ENCODE measurements at regions not wholly inside any gene's neighbourhood (a gene's known extent, or its start where the extent isn't known, plus 50 kb on each side); places are given as distances from the start of the nearest gene placed in this dataset.

DNA sequence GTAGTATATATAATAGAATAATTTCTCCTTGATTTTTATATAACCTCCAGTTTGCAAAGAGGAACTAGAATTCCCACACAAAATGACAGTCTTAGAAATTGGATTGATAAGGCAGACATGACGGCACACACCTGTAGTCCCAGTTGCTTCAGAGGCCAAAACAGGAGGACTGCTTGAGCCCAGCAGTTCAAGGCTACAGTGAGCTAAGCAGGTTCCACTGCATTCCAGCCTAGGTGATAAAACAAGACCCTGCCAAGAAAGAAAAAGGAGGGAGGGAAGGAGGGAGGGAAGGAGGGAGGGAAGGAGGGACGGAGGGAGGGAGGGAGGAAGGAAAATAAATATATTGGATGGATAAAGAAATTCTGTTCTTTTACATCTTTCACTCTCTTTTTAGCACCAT, 77.6 kb upstream of the SASH1 start:
- DNase-seq: no peak

DNA sequence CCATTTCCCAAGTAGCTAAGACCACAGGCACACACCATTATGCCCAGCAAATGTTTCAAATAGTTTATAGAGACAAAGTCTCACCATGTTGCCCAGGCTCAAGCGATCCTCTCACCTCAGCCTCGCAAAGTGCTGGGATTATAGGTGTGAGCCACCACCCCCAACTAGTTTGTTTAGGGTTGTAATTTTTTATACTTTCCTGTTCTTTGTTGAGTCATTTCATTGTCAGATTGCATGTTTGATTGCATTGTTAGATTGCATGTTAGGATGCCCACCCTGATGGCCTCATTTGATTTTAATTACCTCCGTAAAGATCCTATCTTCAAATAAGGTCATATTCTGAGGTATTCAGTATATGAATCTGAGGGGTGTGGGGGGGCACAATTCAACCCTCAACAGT, 73.3 kb upstream of the SASH1 start:
- DNase-seq: no peak

DNA sequence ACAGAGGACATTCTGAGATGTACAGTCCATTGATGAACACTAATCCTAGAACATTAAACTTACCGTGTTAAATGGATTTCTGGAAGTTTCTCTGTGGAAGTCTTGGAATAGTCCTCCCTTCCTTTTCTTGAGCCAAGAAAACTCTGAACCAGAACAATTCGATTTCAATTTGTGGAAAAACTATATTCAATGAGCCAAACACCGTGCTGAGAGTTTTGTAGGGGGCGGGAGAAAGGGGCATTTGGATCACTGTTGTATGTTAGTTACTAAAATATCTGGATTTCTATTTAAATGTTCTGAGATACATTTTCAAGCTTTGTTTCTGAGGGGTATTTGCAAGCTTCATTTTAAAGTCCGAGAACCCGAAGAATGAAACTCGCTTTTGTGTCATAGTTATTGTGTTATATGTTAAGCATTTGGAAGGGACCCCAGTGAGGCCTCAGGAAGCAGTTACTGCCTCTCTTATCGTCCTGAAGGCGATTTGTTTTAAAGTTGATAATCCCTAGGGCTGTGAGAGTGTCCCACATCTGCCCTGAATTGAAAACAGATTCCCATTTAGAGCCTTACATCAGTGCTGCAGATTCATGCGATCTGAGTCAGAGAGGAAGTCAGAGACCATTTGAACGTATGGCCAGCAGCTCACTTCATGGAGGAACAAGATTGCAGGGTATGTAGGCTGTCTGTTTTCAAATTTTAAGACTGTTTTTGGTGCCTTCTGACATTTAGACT, 70.8 kb upstream of the SASH1 start:
- no peak for DNase-seq

DNA sequence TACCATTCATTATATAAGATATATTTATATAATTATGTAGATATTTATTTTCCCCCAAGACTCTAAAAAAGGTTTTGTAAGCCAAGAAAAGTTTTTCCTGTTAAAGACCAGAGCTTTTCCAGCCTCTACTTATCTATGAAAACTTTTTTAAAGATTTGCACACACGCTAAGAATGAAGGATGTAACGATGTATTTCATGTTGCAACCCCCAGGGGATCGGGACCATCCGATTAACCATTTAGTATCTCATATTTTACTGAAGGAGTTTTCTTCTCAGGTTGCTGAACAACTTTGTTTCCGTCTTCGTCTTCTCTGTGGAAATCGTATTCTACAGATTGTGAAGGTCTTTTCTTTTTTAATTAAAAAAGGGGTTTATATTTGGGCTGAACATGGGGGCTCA, 70.0 kb upstream of the SASH1 start:
- DNase-seq: no peak

DNA sequence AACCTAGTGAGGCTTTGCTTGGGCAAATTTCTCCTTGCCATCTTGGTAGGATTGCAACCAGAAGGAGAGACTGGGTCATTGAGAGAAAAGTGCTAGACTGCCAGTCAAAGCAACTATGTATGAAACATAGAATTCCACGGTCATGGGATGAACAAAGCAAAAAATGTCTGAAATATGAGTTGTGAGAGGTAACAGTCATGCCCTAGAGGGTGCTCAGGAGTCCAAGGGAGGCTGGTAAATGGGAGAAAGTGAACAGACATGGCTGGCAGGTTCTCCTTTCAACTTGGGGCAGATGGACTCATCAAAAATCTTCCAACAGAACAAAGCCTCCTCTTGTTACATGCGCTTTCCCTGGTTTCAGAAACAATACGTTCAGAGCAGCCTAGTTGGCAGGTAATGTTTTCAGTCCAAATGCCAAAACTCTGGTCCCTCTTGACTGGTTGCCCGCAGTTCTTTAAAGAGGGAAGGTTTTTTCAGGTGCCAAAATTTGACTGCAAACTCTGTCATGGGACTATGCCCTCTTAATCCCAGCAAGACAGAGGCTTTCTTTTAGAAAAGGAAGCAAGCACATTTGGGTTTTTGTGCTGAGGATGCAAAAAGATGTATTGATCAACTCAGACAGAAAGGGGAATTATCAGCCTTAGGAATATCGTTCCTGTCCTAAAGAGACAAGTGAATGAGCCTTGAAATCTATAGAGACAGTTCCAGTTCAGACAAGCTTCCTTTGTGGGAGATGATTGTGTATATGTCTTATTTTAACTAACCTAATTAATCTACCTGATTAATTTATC, 68.5 kb upstream of the SASH1 start:
- no peak for DNase-seq

DNA sequence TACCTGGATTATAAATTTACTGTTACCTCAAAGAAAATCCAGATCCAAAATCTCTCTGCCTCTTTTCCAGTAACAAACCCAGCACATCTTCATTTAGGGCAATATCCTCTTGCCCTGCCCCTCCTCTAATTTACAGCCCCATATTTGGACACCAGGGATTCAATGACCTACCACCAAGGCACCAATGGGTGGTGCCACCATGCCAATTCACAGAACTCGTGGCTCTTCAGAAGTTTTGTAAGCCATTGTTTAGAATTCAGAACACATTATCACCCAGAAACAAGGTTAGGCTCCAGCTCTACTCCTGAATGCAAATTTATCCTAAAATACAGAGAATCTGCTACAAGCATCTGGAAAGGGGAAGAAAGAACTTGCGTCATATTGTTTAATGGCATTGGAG, 67.8 kb upstream of the SASH1 start:
- no peak for DNase-seq

DNA sequence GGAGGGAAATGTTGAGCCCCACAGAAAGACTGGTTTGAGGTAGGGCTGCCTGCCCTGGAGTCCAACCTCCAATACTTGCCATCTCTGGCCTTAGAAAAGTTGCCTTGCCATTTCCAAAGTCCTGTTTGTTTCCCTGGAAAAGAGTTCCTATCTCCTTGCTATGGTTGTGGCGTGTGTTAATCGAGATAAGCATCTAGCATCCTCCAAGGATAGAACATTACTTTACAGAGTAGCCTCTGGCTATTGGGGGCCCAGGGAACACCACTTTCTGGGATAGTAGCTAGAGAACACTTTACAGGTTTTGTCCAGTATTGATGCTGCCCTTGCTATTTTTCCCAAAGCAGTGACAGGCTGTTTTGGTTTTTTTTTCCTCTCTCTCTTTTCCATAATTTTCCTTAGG, 57.4 kb upstream of the SASH1 start:
- no peak for DNase-seq

DNA sequence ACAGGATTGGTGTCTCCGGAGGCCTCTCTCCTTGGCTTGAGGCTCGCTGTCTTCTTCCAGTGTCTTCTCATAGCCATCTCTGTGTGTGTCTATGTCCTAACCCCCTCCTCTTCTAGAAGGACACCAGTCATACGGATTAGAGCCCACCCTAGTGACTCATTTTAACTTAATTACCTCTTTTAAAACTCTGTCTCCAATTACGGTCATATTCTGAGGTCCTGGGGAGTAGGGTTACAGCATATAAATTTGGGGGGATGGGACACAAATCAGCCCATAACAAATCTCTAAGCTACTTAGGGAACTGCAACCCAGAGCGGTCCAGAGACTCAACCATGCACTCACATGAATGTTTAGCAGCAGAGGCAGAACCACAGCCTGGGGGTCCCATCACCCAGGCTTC, 56.1 kb upstream of the SASH1 start:
- DNase-seq: no peak

DNA sequence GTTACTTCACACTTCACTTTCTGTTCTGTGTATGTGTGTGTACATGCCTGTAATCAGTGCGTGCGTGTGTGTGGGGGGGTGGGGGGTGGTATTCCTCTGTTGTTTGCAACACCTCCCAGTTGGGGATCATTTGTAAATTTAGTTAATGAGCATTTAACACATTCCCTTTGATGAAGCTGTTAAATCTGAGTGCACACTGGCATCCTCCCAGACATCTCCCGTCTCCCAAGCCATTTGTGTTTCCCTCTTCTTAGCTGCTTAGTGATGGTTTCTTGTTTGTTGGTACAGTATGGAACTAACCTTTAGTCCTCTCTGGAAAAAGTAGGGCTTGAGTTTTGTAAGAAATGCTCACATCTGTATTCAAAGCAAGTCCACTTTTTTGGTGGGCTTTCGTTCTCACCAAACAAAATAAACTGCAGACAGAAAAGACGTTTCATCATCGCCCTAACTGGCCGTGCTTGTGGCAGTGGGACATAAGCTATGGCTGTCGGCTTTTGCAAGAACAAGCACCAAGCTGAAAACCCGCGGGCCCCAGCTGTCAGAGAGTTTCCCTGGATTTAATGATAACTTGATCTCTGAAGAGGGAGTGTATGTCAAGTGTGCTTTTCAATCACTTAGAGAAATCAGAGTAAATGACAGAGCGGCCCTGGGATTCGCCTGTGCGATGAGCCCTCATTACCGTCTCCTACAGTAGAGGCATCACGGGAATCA, 54.9 kb upstream of the SASH1 start:
- no peak for DNase-seq

DNA sequence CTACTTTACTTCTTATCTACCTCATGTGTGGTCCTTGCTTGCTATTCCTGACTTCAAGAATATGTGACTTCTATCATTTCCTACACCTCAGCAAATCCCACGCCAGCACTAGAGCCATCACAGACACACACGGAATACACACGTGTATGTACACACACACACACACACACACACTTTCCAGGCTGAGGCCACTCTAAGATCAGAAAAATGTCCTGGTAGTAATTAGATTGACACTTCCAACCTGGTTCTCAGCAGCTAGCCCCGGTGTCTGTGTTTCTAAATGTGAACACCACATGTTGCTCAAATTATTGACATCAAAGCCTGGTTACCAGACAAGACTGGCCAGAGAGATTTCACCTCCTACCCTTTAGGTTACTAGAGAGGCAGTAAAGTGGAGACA, 54.1 kb upstream of the SASH1 start:
- DNase-seq: no peak

DNA sequence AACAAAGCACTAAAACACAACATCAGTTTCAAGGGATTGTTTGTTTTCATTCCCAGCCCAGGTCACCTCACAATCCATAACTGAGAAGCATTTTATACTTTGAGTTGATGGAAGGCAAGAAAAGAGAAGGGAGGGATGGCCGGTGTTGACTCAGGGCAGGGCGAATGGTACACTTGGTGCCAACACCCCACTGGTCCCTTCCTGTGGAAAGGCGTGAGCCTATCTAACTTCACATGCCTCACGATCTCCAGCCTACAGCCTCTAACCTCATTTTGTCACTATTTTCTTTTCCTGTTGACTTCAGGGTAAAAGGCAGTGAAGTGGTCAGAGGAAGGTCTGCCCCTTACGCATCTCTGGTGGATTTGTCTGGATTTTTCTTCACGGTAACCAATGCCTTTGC, 53.5 kb upstream of the SASH1 start:
- no peak for DNase-seq

DNA sequence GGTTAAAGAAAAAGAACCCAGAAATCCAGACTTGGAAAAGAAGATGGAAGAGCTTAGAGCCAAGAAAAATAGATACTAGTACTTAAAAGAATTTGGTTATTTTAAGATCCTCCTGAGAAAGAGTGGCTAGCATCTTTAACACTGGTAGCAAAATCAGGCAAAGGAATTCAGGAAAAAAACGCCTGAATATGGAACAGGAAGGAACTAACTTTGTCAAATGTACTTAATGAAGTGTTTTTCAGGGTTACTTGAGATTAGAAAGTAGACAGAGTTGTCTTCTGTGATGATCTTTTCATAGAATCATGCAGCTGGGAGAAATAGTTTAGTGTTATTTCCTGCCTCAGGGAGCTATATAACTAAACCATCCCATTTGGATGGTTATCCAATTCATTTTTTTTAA, 50.8 kb upstream of the SASH1 start:
- no peak for DNase-seq
